ENCODE measurements at regions not wholly inside any gene's neighbourhood (a gene's known extent, or its start where the extent isn't known, plus 50 kb on each side); places are given as distances from the start of the nearest gene placed in this dataset.

- Mint-ChIP-seq H3K27me3 (ENCODE audit: insufficient read depth, unreplicated experiment) (no peaks in the 10 kb centered on the region), H3K4me3 (ENCODE audit: unreplicated experiment) (no peak overlapping the region), H3K36me3 (ENCODE audit: insufficient read depth, unreplicated experiment) (peaks cover 6% of the 10 kb centered on the region), H3K4me1 (ENCODE audit: insufficient read depth, unreplicated experiment) (no peaks in the 10 kb centered on the region), H3K9me3 (ENCODE audit: unreplicated experiment) (peaks cover 5% of the 10 kb centered on the region), H3K27ac (ENCODE audit: low read depth, unreplicated experiment) (no peak overlapping the region)
- TF ChIP-seq, protein P1, sequence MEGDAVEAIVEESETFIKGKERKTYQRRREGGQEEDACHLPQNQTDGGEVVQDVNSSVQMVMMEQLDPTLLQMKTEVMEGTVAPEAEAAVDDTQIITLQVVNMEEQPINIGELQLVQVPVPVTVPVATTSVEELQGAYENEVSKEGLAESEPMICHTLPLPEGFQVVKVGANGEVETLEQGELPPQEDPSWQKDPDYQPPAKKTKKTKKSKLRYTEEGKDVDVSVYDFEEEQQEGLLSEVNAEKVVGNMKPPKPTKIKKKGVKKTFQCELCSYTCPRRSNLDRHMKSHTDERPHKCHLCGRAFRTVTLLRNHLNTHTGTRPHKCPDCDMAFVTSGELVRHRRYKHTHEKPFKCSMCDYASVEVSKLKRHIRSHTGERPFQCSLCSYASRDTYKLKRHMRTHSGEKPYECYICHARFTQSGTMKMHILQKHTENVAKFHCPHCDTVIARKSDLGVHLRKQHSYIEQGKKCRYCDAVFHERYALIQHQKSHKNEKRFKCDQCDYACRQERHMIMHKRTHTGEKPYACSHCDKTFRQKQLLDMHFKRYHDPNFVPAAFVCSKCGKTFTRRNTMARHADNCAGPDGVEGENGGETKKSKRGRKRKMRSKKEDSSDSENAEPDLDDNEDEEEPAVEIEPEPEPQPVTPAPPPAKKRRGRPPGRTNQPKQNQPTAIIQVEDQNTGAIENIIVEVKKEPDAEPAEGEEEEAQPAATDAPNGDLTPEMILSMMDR (IDR thresholded peaks at IDR 0.05; ENCODE audit: unreplicated experiment) = no peak
- DNase-seq (ENCODE audit: unreplicated experiment) = no peak
- intact Hi-C loops (cut with micrococcal nuclease) = no loop called here
- BruUV-seq (replicated peaks) = no TSS peak
- POLR2A ChIA-PET = no interaction called here
- CTCF ChIA-PET = no interaction called here
These were observed 146.0 kb upstream of the IFNG-AS1 start for GRCh38 chr12:67843257-67843656.

DNA sequence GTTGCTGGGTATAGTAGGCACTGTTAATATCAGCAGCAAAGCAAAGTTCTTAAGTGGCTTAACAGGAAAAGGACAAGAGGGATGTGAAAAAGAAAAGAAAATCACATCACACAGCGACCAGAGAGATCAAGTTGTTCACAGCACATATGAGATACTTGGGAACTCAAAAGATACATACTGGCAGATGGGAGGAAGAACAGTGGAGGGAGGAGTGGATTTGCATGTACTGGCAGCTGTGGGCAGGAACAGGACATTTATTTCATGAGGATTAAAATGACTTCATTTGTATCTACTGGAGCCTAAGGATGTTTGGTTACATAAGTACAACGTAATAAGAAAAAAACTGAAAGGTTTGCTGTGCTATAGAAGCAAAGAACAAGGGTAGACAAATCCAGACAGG is 136.5 kb upstream of the IFNG-AS1 start:
- H3K4me1 Mint-ChIP-seq (ENCODE audit: insufficient read depth, unreplicated experiment) = peaks cover 8% of the 10 kb centered on the region
- no peaks in the 10 kb centered on the region for H3K36me3 Mint-ChIP-seq (ENCODE audit: insufficient read depth, unreplicated experiment)
- ChIA-PET CTCF (no interaction called here), POLR2A (interaction anchor here (1.1 kb wide), 1 partner anchor 24 kb away, joined by 4 read pairs; no protein-coding TSS in a partner anchor)
- TF ChIP-seq, protein P1 (IDR thresholded peaks at IDR 0.05; ENCODE audit: unreplicated experiment) = no peak
- no peak overlapping the region for H3K4me3 Mint-ChIP-seq (ENCODE audit: unreplicated experiment)
- DNase-seq (ENCODE audit: unreplicated experiment) = no peak
- H3K27ac Mint-ChIP-seq (ENCODE audit: low read depth, unreplicated experiment) = no peak overlapping the region
- no TSS peak for BruUV-seq (replicated peaks)
- intact Hi-C loops (cut with micrococcal nuclease) = loop anchor here (2.0 kb wide), 1 partner anchor 26 kb away; no protein-coding TSS in a partner anchor
- H3K27me3 Mint-ChIP-seq (ENCODE audit: insufficient read depth, unreplicated experiment) = no peaks in the 10 kb centered on the region
- no peaks in the 10 kb centered on the region for H3K9me3 Mint-ChIP-seq (ENCODE audit: unreplicated experiment)

- no peak overlapping the region for H3K27ac Mint-ChIP-seq (ENCODE audit: low read depth, unreplicated experiment)
- no peaks in the 10 kb centered on the region for H3K9me3 Mint-ChIP-seq (ENCODE audit: unreplicated experiment)
- ChIA-PET POLR2A (interaction anchor here (1.1 kb wide), 1 partner anchor 24 kb away, joined by 4 read pairs; no protein-coding TSS in a partner anchor), CTCF (no interaction called here)
- intact Hi-C loops (cut with micrococcal nuclease) = loop anchor here (2.0 kb wide), 1 partner anchor 26 kb away; no protein-coding TSS in a partner anchor
- H3K4me1 Mint-ChIP-seq (ENCODE audit: insufficient read depth, unreplicated experiment) = peaks cover 8% of the 10 kb centered on the region
- BruUV-seq (replicated peaks) = no TSS peak
- no peak overlapping the region for H3K4me3 Mint-ChIP-seq (ENCODE audit: unreplicated experiment)
- TF ChIP-seq, protein P1 (IDR thresholded peaks at IDR 0.05; ENCODE audit: unreplicated experiment) = no peak
- no peaks in the 10 kb centered on the region for H3K36me3 Mint-ChIP-seq (ENCODE audit: insufficient read depth, unreplicated experiment)
- DNase-seq (ENCODE audit: unreplicated experiment) = peak; percentile 3
- H3K27me3 Mint-ChIP-seq (ENCODE audit: insufficient read depth, unreplicated experiment) = no peaks in the 10 kb centered on the region
These were observed 136.0 kb upstream of the IFNG-AS1 start for GRCh38 chr12:67853204-67853603.

- TF ChIP-seq, protein P1 (IDR thresholded peaks at IDR 0.05; ENCODE audit: unreplicated experiment) = no peak
- CTCF ChIA-PET = interaction anchor here (0.7 kb wide), 1 partner anchor 1796 kb away, joined by 3 read pairs; no protein-coding TSS in a partner anchor
- no peak overlapping the region for H3K27ac Mint-ChIP-seq (ENCODE audit: low read depth, unreplicated experiment)
- intact Hi-C loops (cut with micrococcal nuclease) = no loop called here
- DNase-seq (ENCODE audit: unreplicated experiment) = no peak
- no peaks in the 10 kb centered on the region for H3K27me3 Mint-ChIP-seq (ENCODE audit: insufficient read depth, unreplicated experiment)
- no TSS peak for BruUV-seq (replicated peaks)
- no peaks in the 10 kb centered on the region for H3K9me3 Mint-ChIP-seq (ENCODE audit: unreplicated experiment)
- POLR2A ChIA-PET = no interaction called here
- H3K36me3 Mint-ChIP-seq (ENCODE audit: insufficient read depth, unreplicated experiment) = no peaks in the 10 kb centered on the region
- H3K4me1 Mint-ChIP-seq (ENCODE audit: insufficient read depth, unreplicated experiment) = peaks cover 8% of the 10 kb centered on the region
- no peak overlapping the region for H3K4me3 Mint-ChIP-seq (ENCODE audit: unreplicated experiment)
These were observed 134.9 kb upstream of the IFNG-AS1 start for GRCh38 chr12:67854351-67854750.
